GM12878 (cell line): ENCODE measurements at regions not wholly inside any gene's neighbourhood (a gene's known extent, or its start where the extent isn't known, plus 50 kb on each side); places are given as distances from the start of the nearest gene placed in this dataset.
"Not testable (repeated sequence)": the region's sequence is repeated elsewhere in the genome, so short reads cannot be mapped to it uniquely, and the experiment has no call there.

Experiments
- EP300 ChIP-seq, 2 experiments: fragments of 150-350 bp in 1 of 2; IDR thresholded peaks; 2 replicates each; pipeline ENCODE4 v1.6.1; 2011 to 2012; ENCODE audit warnings: low read depth in 2 of 2, low read length in 2 of 2, borderline replicate concordance in 1 of 2, improper control_type of control experiment in 1 of 2, inconsistent platforms in 1 of 2; ENCODE audit not compliant: control insufficient read depth in 1 of 2
- POLR2A ChIP-seq: IDR thresholded peaks from 2 replicates; pipeline ENCODE4 v1.6.1; 2011; ENCODE audit warnings: low read depth, mild to moderate bottlenecking, low read length
- POLR2AphosphoS5 ChIP-seq: IDR thresholded peaks from 2 replicates; pipeline ENCODE4 v1.6.1; 2011; ENCODE audit warnings: mild to moderate bottlenecking, low read length, inconsistent platforms
- TAF1 ChIP-seq: IDR thresholded peaks from 2 replicates; pipeline ENCODE4 v1.6.1; 2011; ENCODE audit warnings: mild to moderate bottlenecking, low read depth, low read length, borderline replicate concordance
- YY1 ChIP-seq: IDR thresholded peaks from 2 replicates; pipeline ENCODE4 v1.6.1; 2011; ENCODE audit warnings: low read depth, mild to moderate bottlenecking, low read length

GRCh38 chr6:122888680-122889079 lies 99.6 kb downstream of the SMPDL3A start:
- not testable (repeated sequence) for TF ChIP-seq YY1; POLR2AphosphoS5; EP300 (IDR thresholded peaks at IDR 0.05; ENCODE audit: borderline replicate concordance in 1 of 2, control insufficient read depth in 1 of 2, low read depth in 2 of 2, low read length in 2 of 2); TAF1; POLR2A
